Endothelial cell of hepatic sinusoid (primary cell): ENCODE measurements at regions not wholly inside any gene's neighbourhood (a gene's known extent, or its start where the extent isn't known, plus 50 kb on each side); places are given as distances from the start of the nearest gene placed in this dataset.
"Not testable (repeated sequence)": the region's sequence is repeated elsewhere in the genome, so short reads cannot be mapped to it uniquely, and the experiment has no call there.

ENCODE experiments used
- in situ Hi-C: cut with HindIII; loops from 2 replicates; pipeline ENCODE4 v1.10.0; 2017; ENCODE audit warnings: low sequenced_read_pairs

DNA sequence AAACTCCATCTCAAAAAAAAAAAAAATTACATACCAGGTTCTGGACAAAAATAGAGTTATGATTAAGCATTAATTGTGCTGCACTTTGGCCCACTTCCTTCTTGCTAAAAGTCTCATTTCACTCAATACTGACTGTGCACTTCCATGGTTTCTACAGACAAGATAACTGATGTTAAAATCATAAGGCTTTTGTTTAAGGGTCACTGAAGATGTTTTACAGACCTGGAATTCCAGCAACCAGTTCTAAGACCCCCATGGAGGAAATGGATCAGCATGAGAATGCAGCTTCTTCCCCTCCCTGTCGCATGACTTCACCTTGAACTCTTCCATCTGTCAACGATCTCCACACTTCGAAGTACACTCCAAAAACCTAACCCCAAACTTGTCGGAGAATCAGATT is 1191.8 kb upstream of the AUTS2 start:
- in situ Hi-C loops, result no loop called here

GRCh38 chr7:68407460-68407859 is 1190.8 kb upstream of the AUTS2 start:
- in situ Hi-C loops, result no loop called here

DNA sequence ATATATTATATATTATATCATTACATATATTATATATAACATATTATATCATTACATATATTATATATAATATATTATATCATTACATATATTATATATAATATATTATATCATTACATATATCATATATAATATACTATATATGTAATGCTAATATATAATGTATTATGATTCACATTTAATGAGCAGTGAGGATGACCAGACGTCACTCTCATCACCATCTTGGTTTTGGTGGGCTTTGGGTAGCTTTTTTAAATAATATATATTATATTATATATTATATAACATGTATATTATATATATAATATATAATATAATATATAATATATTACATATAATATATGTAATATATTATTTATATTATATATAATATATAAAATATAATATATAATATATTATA is 1189.4 kb upstream of the AUTS2 start:
- in situ Hi-C loops, result no loop called here

DNA sequence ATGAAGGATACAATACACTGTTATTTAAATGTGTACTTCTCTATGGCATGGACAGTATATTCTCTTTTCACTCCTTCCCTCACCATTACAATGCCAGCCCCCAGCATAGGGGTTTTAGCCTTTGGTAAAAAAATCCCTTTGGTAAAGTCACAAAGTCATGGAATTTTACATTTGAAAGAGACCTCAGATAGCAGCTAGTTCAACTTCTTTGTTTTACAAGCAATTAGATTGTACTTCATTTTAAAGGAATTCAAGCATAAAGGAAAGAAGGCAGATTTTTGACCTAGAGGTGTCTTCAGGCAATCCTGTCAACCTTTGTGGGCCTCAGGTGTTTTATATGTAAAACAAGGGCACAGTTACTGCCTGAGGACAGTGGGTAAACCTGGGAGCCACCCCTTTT is 1188.4 kb upstream of the AUTS2 start:
- in situ Hi-C loops, result no loop called here

DNA sequence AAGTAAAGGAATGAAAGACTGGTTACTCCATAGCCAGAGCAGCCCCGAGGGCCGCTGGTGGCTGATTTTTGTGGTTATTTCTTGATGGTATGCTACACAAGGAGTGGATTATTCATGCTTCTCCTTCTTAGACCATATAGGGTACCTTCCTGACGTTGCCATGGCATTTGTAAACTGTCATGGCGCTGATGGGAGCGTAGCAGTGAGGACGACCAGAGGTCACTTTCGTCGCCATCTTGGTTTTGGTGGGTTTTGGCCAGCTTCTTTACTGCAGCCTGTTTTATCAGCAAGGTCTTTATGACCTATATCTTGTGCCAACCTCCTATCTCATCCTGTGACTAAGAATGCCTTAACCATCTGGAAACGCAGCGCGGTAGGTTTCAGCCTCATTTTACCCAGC is 1187.6 kb upstream of the AUTS2 start:
- in situ Hi-C loops, result not testable (repeated sequence)

- in situ Hi-C loops, result no loop called here
Observed at GRCh38 chr7:68411742-68412141, 1186.5 kb upstream of the AUTS2 start.

- in situ Hi-C loops, result no loop called here
Observed at GRCh38 chr7:68414631-68415425, 1183.4 kb upstream of the AUTS2 start.

- in situ Hi-C loops, result no loop called here
Observed at GRCh38 chr7:68417002-68417401, 1181.3 kb upstream of the AUTS2 start.

DNA sequence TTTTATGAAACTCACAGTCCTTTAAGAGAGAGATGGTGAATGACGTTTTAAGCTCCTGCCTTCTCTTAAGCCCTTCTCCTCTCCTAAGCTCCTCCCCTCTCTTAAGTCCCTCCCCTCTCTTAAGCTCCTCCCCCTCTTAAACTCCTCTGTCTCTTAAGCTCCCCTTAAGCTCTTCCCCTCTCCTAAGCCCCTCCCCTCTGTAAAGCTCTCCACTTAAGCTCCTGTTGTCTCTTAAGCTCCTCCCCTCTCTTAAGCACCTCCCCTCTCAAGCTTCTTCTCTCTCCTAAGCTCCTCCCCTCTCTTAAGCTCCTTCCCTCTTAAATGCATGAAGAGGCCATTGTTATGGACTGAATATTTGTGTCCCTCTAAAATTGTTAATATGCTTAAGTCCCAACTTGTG is 1180.6 kb upstream of the AUTS2 start:
- in situ Hi-C loops, result no loop called here

DNA sequence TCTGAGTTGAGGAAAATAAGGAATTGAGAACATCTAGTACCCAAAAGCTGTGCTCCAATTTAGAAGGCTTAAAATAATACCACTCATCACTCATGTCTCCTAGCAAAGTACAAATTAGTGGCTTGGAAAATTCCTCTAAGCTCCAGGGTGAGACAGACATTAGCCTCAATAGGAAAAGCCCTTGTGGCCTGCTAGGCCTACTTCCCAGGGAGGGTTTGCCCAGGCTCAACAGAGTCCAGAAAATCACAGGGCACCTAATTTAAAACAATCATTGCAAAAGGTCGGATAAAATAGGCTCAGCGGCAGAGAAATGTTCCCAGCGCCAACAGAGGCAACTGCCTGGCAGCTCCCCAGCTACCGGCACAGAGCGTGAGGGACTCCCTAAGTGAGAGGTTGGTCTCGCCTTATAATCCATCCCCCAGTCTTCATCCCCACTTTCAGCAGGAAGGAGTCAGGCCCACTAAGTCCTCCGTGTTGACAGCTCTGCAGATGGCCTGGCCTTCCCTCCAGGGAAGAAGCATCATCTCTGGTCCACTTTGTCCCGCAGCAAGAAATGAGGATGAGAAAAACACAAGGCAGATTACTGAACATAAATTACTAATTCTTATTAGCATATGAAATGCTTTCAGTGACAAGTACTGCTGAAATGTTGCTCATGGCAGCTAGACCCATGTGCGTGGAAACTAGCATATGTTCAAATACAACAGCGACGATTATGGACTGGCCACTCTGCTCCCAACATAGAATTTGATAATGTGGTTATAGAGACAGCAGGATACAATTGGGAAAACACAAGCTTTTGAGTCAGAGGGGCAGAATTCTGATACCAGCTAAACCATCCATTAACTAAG is 1177.7 kb upstream of the AUTS2 start:
- in situ Hi-C loops, result no loop called here

DNA sequence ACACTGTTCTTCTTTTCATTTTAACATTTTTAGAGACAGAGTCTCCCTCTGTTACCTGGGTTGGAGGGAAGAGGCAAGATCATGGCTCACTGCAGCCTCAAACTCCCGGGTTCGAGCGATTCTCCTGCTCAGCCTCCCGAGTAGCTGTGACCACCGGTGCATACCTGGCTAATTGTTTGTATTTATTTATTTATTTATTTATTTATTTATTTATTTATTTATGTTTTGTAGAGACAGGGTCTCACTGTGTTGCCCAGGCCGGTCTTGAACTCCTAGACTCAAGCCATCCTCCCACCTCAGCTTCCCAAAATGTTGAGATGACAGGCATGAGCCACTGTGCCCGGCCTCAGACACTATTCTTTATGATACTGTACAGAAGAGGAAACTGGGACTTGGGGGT is 1176.6 kb upstream of the AUTS2 start:
- in situ Hi-C loops, result no loop called here

GRCh38 chr7:68422281-68422680 is 1176.0 kb upstream of the AUTS2 start:
- in situ Hi-C loops, result no loop called here

DNA sequence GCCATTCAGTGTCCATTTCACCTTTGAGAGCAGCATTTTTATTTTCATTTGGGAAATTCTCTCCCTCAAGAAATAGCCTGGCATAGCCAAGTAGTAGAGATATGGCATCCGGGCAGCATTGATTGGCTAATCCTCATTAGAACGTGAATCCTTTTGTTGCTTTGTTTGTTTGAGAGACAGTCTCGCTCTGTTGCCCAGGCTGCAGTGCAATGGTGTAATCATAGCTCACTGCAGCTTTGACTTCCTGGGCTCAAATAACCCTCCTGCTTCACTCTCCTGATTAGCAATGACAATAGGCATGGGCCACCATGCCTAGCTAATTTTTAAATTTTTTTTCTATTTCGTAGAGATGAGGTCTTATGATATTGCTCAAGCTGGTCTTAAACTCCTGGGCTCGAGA is 1174.9 kb upstream of the AUTS2 start:
- in situ Hi-C loops, result no loop called here

GRCh38 chr7:68424658-68425297 is 1173.5 kb upstream of the AUTS2 start:
- in situ Hi-C loops, result no loop called here

DNA sequence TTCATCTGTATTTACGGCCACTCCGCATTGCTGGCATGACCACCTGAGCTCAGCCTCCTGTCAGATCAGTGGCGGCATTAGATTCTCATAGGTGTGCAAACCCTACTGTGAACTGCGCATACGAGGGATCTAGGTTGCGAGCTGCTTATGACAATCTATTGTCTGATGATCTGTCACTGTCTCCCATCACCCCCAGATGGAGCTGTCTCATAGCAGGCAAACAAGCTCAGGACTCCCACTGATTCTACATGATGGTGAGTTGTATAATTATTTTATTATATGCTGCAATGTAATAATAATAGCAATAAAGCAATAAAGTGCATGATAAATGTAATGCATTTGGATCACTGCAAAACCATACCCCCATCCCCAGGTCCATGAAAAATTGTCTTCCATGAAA is 1172.9 kb upstream of the AUTS2 start:
- in situ Hi-C loops, result no loop called here

DNA sequence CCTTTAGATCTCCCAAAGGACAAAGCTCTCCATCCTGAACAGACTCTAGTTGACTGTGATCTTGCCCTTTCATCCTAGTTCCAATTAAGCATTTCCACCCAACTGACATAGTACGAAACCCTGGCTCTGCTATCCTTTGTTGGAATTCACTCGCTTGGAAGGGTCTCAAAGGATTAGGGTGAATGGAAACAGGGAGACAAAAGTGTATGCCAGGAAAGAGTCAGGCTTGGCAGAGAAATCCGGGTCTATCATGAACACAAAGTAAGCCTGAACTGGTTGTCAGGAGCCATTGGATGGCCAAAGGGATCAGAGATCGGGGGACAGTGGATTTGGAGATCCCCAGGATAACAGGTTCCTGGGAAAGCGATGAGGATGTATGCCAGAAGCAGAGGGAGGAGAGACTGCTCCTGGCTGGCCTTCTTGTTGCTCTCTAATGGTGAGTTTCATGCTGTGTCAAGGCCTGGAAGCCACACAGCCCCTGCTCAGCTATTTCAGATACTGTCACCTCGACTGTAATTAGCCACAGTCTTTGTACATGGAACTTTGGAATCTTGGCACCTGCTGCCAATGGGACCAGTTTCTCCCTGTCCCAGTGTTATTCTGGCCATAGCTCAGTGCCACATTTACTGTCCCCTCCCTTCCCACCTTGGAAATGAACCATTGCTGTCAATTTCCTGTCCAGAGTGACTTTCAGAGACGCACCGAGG is 1168.7 kb upstream of the AUTS2 start:
- in situ Hi-C loops, result no loop called here

- in situ Hi-C loops, result no loop called here
Observed at GRCh38 chr7:68432585-68432984, 1165.7 kb upstream of the AUTS2 start.

DNA sequence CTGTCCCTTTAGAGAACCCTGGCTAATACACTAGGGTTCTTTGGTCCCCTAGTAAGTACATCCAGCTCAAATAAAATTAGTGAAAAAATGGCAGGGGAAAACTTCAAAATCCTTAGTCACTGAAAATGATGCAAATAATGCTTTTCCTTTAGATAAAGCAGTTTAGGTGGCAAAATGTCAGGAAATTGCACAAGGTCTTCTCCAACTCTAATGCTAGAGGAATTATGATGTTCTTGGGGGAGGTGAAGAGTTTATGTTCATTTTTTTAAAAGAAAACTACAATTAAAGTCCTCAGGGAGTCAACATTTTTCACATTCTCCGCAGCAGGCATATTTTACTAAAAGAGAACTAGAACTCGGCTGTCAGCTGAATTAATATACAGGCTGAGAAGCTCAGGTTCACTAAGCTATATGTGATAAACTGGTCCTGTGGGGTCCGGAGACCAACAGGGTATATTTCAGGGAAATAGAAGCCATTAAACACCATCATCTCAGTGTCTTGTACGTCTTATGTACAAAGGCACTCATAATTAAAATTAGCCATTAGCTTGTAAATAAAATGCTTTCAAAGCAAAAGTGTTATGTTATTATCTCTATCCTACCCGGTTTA is 1164.7 kb upstream of the AUTS2 start:
- in situ Hi-C loops, result no loop called here

GRCh38 chr7:68434857-68435256 is 1163.4 kb upstream of the AUTS2 start:
- in situ Hi-C loops, result no loop called here

- in situ Hi-C loops, result no loop called here
Observed at GRCh38 chr7:68438016-68438415, 1160.3 kb upstream of the AUTS2 start.

GRCh38 chr7:68438811-68439210 is 1159.5 kb upstream of the AUTS2 start:
- in situ Hi-C loops, result no loop called here
